Ishikawa (cell line): ENCODE measurements at regions not wholly inside any gene's neighbourhood (a gene's known extent, or its start where the extent isn't known, plus 50 kb on each side); places are given as distances from the start of the nearest gene placed in this dataset.

Source experiments
- CEBPB ChIP-seq: IDR thresholded peaks from 2 replicates; pipeline ENCODE4 v1.6.1; 2012
- CREB1 ChIP-seq: IDR thresholded peaks from 2 replicates; pipeline ENCODE4 v1.6.1; 2012; ENCODE audit warnings: low read depth
- EGR1 ChIP-seq: IDR thresholded peaks from 2 replicates; pipeline ENCODE4 v1.6.1; 2012
- EP300 ChIP-seq: IDR thresholded peaks from 2 replicates; pipeline ENCODE4 v1.6.1; 2012; ENCODE audit warnings: borderline replicate concordance
- FOXM1 ChIP-seq: IDR thresholded peaks from 2 replicates; pipeline ENCODE4 v1.6.1; 2012; ENCODE audit warnings: low read depth, borderline replicate concordance
- NFIC ChIP-seq: IDR thresholded peaks from 2 replicates; pipeline ENCODE4 v1.6.1; 2012
- RAD21 ChIP-seq: IDR thresholded peaks from 2 replicates; pipeline ENCODE4 v1.6.1; 2012; ENCODE audit warnings: low read depth
- TAF1 ChIP-seq: IDR thresholded peaks from 2 replicates; pipeline ENCODE4 v1.6.1; 2012; ENCODE audit warnings: low read depth, mild to moderate bottlenecking
- TCF12 ChIP-seq: IDR thresholded peaks from 2 replicates; pipeline ENCODE4 v1.6.1; 2012; ENCODE audit warnings: low read depth
- TEAD4 ChIP-seq: IDR thresholded peaks from 2 replicates; pipeline ENCODE4 v1.6.1; 2012
- YY1 ChIP-seq: IDR thresholded peaks from 2 replicates; pipeline ENCODE4 v1.6.1; 2012; ENCODE audit warnings: low read depth
- ZBTB7A ChIP-seq: IDR thresholded peaks from 2 replicates; pipeline ENCODE4 v1.6.1; 2012; ENCODE audit warnings: low read depth
- TF ChIP-seq, protein P1 (sequence below): IDR thresholded peaks from 2 replicates; pipeline ENCODE4 v1.6.1; 2012
- TF ChIP-seq, protein P2 (sequence below): IDR thresholded peaks from 2 replicates; pipeline ENCODE4 v1.6.1; 2012
- TF ChIP-seq, protein P3 (sequence below): IDR thresholded peaks from 2 replicates; pipeline ENCODE4 v1.6.1; 2012; ENCODE audit warnings: low read depth, mild to moderate bottlenecking

DNA sequence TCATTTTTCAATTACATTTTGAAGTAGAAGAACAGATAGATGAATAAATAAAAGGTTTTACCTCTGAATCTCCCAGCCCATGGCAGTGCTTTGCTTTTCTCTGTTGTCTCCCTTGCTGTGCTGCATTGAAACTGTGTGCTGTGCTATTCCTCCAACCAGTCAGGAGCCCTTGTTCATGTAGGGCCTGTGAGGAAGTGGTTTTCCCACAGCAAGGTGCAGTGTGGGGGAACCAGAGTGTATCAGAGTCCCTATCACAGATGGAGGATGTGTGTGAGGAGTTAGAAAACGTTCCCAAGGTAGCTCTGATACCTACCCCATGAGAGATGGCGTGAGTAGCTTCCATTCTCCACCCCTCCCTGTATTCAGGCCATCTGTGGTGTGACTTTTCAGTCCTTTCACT is 72.8 kb upstream of the RALGAPA2 start:
- no peak for TF ChIP-seq ZBTB7A
- no peak for TF ChIP-seq TCF12
- TF ChIP-seq NFIC: no peak
- TF ChIP-seq, protein P1, sequence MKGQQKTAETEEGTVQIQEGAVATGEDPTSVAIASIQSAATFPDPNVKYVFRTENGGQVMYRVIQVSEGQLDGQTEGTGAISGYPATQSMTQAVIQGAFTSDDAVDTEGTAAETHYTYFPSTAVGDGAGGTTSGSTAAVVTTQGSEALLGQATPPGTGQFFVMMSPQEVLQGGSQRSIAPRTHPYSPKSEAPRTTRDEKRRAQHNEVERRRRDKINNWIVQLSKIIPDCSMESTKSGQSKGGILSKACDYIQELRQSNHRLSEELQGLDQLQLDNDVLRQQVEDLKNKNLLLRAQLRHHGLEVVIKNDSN: no peak
- TF ChIP-seq, protein P2, sequence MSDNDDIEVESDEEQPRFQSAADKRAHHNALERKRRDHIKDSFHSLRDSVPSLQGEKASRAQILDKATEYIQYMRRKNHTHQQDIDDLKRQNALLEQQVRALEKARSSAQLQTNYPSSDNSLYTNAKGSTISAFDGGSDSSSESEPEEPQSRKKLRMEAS: no peak
- TF ChIP-seq, protein P3, sequence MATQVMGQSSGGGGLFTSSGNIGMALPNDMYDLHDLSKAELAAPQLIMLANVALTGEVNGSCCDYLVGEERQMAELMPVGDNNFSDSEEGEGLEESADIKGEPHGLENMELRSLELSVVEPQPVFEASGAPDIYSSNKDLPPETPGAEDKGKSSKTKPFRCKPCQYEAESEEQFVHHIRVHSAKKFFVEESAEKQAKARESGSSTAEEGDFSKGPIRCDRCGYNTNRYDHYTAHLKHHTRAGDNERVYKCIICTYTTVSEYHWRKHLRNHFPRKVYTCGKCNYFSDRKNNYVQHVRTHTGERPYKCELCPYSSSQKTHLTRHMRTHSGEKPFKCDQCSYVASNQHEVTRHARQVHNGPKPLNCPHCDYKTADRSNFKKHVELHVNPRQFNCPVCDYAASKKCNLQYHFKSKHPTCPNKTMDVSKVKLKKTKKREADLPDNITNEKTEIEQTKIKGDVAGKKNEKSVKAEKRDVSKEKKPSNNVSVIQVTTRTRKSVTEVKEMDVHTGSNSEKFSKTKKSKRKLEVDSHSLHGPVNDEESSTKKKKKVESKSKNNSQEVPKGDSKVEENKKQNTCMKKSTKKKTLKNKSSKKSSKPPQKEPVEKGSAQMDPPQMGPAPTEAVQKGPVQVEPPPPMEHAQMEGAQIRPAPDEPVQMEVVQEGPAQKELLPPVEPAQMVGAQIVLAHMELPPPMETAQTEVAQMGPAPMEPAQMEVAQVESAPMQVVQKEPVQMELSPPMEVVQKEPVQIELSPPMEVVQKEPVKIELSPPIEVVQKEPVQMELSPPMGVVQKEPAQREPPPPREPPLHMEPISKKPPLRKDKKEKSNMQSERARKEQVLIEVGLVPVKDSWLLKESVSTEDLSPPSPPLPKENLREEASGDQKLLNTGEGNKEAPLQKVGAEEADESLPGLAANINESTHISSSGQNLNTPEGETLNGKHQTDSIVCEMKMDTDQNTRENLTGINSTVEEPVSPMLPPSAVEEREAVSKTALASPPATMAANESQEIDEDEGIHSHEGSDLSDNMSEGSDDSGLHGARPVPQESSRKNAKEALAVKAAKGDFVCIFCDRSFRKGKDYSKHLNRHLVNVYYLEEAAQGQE: no peak
- no peak for TF ChIP-seq EP300
- TF ChIP-seq YY1: no peak
- TF ChIP-seq TAF1: no peak
- TF ChIP-seq RAD21: no peak

DNA sequence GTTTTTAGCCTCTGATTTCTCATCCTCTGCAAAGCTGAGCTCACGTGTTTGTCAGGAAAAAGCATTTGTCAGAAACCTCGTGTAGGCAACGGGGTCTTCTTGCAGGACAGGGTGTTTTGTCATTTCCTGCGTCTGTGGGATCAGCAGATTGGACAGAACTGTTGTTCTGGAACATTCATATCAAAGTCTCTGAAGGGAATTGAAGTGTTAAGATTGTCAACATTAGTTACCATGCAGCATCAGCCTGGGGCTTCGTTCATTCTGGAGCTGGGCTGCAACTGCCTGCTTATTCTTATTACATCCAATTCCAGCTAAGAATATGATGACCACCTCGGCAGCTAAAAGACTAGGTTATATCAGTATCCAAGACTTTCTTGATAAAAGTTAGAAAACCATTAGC is 71.0 kb upstream of the RALGAPA2 start:
- no peak for TF ChIP-seq TEAD4
- TF ChIP-seq TCF12: no peak
- TF ChIP-seq, protein P2: no peak
- TF ChIP-seq NFIC: no peak
- no peak for TF ChIP-seq EGR1
- no peak for TF ChIP-seq YY1
- TF ChIP-seq CREB1: no peak
- TF ChIP-seq ZBTB7A: no peak
- TF ChIP-seq, protein P3: no peak
- TF ChIP-seq CEBPB: no peak
- TF ChIP-seq FOXM1: no peak
- TF ChIP-seq, protein P1: no peak
- TF ChIP-seq RAD21: no peak
- no peak for TF ChIP-seq EP300
- TF ChIP-seq TAF1: no peak

DNA sequence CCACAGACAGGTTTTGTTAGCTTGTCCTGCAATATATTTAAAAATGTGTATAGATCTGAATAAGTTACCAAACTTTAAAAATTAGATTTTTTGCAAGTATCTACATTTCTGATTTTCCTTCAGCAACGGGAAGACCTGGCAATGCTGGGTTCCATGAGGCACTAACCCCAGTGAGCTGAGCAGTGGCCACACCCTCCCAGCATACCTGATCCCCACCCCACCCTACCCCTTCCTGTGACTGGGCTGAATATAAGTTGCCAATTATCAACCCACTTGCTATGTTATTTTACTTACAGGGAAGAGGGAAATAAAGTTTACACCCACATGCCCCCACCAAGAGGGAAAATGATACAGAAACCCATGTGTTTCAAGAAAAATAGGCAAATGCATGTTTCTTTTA is 70.3 kb upstream of the RALGAPA2 start:
- TF ChIP-seq ZBTB7A (no peak), CEBPB (no peak), FOXM1 (no peak), TCF12 (no peak), EGR1 (no peak), YY1 (no peak), TAF1 (no peak), CREB1 (no peak), TEAD4 (no peak), EP300 (no peak), RAD21 (no peak), NFIC (no peak)
- TF ChIP-seq, protein P1: no peak
- TF ChIP-seq, protein P3: no peak
- TF ChIP-seq, protein P2: no peak

DNA sequence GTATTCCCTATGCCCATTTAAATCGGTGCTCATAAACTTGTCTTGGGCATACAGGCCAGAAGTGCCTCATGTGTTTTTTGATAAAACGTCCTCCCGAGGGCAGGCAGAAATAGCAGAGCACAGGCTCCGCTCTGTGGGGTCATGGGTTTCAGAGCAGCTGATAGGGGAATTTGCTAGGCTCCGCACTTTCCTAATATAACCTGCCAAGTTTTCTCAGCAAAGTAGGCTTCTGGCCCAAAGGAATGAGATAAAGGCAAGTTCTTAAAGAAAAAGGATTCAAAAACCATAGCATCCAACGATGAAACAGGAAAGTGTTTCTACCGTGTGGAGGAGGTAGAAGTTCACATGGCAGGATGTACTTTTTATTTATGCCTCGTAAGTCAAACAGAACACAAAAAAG is 69.8 kb upstream of the RALGAPA2 start:
- TF ChIP-seq FOXM1 (no peak), EP300 (no peak), CEBPB (no peak), YY1 (no peak), TEAD4 (no peak), TCF12 (no peak), RAD21 (no peak), NFIC (no peak), CREB1 (no peak), TAF1 (no peak), ZBTB7A (no peak), EGR1 (no peak)
- TF ChIP-seq, protein P1: no peak
- TF ChIP-seq, protein P2: no peak
- TF ChIP-seq, protein P3: no peak
